Inferior parietal cortex (tissue), 1 donor: ENCODE measurements at regions not wholly inside any gene's neighbourhood (a gene's known extent, or its start where the extent isn't known, plus 50 kb on each side); places are given as distances from the start of the nearest gene placed in this dataset.

Experiments used
- DNase-seq: peaks from one replicate; pipeline ENCODE4 v3.0.0-alpha.2; 2016; ENCODE audit errors: extremely low spot score

GRCh38 chr4:24112466-24112865 lies 222.6 kb upstream of the PPARGC1A start:
- no peak for DNase-seq

DNA sequence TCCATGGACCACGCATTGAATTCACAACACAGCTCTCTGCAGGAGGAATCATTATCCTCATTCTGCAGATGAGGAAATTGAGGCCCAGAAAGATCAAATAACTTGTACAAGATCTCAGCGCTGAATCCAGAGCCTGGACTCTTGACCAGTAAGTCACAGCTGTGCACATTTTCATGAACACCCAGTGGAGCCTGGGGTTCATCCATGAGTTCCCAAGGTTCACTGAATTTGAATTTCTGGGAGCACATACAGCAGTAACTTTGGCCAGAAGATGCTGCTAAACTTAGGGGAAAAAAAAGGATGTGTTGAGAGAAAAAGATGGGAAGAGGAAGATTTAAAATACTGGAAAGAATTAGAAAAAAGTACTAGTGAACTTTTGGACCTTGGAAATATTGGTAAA lies 218.7 kb upstream of the PPARGC1A start:
- no peak for DNase-seq

DNA sequence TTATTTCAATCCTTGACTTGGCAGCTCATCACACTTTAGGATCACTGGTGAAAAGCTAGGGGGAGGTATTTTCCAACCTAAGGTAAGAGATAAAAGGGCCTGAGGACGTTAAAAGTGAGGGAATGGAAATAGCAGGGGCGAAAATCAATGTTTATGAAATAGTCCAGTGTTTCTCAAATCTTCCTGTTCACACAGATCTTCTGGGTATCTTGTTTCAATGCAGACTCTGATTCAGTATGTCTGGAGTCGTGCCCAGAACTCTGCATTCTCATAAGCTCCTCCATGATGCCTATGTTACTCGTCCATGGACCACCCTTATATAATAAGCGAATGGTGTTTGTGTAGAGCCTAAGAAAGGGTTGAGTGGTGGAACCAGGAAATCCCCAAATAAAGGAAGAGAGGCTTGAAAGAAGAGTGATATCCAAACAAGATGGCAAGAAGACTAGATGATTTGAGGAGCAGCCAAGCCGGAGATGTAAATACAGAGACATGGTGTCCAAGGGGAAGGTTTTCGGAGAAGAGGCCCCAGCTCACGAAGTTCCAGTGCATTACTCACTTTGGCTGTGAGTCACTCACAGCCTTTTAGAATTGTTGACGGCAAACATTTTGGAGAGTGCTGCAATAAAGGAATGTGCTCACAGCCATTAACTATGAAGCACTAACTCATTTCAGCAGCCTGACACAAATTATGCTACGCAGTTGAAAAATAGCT lies 215.6 kb upstream of the PPARGC1A start:
- DNase-seq = peak; percentile 42

- DNase-seq = no peak
Measured at GRCh38 chr4:24104158-24104565, 214.3 kb upstream of the PPARGC1A start.

DNA sequence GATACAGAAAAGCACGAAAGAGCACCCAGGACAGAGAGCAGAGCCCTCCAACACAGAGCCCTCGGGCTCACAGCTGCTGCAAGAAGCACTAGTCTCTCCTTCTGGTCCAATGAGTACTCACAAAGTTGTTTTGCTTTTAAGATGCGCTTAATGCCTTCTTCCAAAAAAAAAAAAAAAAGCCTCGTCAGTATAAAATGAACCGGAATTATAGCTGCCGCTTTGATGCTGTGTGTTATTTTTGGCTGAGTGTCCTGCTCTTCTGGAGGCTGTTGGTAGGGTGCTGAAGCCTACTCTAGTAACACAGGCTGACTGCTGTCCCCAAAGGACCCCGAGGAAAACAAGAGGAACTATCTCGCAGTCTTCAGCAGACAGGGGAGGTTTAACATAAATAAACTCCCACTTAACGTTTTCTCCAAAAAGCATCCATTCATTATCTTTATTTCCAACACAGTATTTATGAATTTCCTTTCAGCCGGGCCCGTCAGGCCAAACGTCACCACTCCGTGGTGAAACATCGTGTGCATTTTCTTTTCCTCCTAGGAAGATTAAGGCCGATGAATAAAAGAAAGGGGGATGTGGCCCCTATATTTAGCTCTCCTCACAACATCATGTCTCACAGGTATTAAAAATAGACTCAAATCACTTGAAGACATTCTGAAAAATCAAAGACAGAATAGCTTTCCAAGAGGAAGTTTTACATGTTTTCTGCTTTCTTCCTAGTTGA lies 213.7 kb upstream of the PPARGC1A start:
- DNase-seq = no peak

- DNase-seq = no peak
Measured at GRCh38 chr4:24102621-24103020, 212.8 kb upstream of the PPARGC1A start.

DNA sequence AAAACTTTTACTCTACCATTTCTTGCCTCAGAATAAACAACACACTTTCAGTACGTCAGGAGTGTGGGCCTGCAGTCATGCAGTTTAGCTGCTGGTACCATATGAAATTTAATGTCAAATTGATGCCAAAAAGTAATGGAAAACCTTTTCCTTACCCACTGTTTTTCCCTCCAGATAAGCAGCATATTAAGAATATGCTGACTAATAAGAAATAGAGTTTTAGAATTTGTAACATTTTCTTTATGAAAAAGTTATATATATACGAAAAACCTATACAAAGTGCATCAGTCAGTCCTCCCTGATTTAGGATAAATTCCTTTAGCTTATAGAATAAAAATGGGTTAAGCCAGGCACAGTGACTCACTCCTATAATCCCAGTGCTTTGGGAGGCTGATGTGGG lies 206.8 kb upstream of the PPARGC1A start:
- no peak for DNase-seq

- DNase-seq = no peak
Measured at GRCh38 chr4:24094726-24095125, 204.9 kb upstream of the PPARGC1A start.

- no peak for DNase-seq
Measured at GRCh38 chr4:24093446-24093845, 203.6 kb upstream of the PPARGC1A start.

DNA sequence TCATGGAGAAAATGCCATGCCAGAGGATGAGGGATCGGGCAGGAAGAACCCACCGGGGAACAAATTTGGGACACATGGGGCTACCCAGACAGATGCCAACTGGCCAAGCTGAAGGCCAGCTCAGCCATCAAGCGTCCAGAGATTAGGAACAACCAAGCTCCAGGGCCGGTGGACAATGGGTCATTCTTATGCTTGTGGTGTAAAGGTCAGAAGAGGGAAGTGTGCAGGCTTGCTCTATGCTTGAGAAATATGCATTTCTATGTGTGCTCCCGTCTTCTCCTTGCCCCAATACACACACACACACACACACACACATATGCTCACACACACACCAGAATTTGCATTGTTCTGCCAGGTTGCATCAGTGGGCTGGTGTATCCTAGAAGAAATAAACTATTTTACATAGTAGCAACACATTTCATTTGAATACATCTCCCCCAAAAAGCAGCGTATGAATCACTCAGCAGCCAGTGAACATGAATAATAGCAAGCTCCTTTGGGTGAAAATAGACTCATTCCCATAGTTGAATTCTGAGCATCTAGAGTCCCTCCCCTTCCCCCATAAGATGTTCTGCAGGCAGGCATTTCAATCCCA lies 201.9 kb upstream of the PPARGC1A start:
- DNase-seq = no peak

- no peak for DNase-seq
Measured at GRCh38 chr4:24089851-24090534, 200.1 kb upstream of the PPARGC1A start.

GRCh38 chr4:24080871-24081270 lies 191.0 kb upstream of the PPARGC1A start:
- no peak for DNase-seq

- DNase-seq = no peak
Measured at GRCh38 chr4:24078347-24078962, 188.6 kb upstream of the PPARGC1A start.

DNA sequence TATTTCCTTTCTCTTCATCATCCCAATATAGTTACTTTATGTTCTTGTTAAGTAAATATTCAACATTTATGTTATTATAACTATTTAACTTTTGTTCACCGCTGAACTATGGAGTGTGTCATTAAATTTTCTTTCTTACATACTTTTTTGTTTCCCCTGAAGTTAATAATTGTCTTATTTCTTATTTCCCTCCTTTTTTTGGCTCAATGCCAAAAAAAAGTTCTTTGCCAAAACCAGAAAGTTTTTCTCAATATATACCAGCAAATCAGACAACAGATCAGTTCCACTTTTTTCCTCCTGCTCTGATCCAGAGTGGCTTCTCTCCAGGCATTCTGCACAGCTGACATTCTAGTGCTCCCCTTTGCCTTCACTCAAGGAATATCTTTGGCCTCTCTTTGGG lies 187.0 kb upstream of the PPARGC1A start:
- no peak for DNase-seq

GRCh38 chr4:24073948-24074347 lies 184.1 kb upstream of the PPARGC1A start:
- DNase-seq = no peak

DNA sequence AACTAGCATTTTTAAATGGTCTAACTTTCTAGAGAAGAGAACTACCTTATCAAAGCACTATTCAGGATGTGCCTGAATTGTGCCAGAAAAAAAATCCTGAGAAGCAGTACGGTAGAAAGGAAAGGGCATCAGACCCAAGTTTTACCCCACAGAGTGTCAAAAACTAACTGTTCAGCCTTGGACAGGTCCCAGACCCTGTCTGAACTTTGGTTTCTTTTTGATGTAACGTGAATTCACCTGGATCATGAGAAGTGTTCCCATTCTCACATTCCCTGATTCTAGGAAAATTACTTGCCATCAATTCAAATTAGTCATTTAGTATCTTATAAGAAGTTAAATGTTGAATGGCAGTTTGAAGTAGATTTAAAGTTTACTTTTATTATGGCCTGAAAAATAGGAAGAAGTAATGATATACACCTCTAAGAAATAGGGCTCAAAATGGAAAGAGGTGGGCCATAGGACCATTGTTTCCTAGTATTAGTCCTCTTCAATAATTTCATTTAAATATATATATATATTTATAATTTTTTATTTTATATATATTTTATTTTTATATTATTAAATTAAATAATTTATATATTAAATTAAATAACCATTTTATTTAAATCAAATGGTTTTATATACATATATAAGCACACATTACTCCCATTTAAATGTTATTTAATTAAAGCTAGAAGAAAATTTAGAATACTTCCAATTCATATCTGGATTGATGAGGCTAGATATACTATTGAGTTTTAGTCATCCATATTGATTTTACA lies 181.9 kb upstream of the PPARGC1A start:
- no peak for DNase-seq

DNA sequence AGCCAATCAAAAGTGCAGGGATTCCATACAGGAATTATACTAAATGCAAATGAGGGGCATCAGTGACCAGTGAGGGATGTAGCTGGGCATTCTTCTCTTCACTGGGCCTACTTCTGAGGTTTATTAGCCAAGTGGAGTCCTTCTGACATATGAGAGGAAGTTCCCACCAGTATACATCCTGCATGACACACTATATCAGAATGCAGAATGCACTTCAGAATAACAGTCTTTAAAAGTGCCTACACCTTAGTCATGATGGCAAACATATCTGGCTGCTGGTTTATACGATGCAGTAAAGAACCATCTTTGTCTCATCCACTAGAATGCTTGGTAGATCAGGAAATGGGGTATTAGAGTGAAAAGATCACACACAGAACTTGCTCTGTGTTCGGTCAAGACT lies 180.3 kb upstream of the PPARGC1A start:
- DNase-seq = no peak

GRCh38 chr4:24067367-24068193 lies 177.7 kb upstream of the PPARGC1A start:
- peak; percentile 26 for DNase-seq

DNA sequence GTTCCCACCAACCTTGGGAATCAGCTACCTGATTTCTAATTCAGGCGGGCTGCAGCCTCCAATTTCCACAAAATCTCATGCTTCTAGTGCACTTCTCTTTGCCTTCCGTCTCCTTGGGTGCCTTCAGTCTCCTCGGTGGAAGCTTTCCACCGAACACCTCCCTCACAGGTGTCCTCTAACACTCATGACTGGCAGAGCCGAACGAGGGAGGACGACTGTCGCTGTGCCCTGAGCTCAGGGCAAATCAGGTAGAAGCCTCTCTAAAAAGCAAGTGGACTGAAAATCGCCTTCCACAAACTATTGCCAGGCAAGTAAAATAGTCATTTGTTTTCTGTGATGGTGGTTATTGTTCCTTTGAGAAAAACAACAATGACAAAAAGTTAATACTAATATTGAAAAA lies 176.1 kb upstream of the PPARGC1A start:
- no peak for DNase-seq

- no peak for DNase-seq
Measured at GRCh38 chr4:24063731-24064130, 173.9 kb upstream of the PPARGC1A start.
